ENCODE measurements at regions not wholly inside any gene's neighbourhood (a gene's known extent, or its start where the extent isn't known, plus 50 kb on each side); places are given as distances from the start of the nearest gene placed in this dataset.

DNA sequence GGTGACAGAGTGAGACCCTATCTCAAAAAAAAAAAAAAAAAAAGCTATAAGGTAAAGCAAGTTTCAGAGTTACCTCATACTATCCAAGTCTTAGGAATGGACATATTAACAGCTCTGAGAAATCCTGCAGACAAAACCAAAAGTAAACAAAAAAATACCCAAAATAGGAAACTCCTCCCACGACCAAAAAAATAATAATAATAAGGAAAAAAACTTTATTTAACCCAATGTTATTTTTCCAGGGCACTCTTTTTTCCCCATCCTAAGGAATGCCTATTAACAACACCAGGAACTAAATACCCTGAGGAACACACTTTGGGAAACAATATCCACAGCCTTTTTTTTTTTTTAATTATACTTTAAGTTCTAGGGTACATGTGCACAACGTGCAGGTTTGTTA is 135.5 kb upstream of the CCND2 start:
- Histone ChIP-seq H3K4me1 (ENCODE audit: control insufficient read depth in 1 of 2, low read depth in 2 of 2) (no peaks in the 10 kb centered on the region), H3K27me3 (replicated peaks; ENCODE audit: insufficient read depth) (no peaks in the 10 kb centered on the region), H3K4me3 (no peak overlapping the region), H3K27ac (no peak overlapping the region), H3K36me3 (no peaks in the 10 kb centered on the region), H3K9me3 (no peaks in the 10 kb centered on the region)
- TF ChIP-seq CTCF (IDR thresholded peaks at IDR 0.05): no peak
- ATAC-seq (ENCODE audit: insufficient number of reproducible peaks, low FRiP score, low read depth) (no peak), DNase-seq (ENCODE audit: low spot score) (no peak)

- no peak overlapping the region for H3K4me3 ChIP-seq
- no peaks in the 10 kb centered on the region for H3K4me1 ChIP-seq (ENCODE audit: control insufficient read depth in 1 of 2, low read depth in 2 of 2)
- no peaks in the 10 kb centered on the region for H3K9me3 ChIP-seq
- no peaks in the 10 kb centered on the region for H3K36me3 ChIP-seq
- H3K27me3 ChIP-seq (replicated peaks; ENCODE audit: insufficient read depth): no peaks in the 10 kb centered on the region
- DNase-seq (ENCODE audit: low spot score): no peak
- no peak overlapping the region for H3K27ac ChIP-seq
- ATAC-seq (ENCODE audit: insufficient number of reproducible peaks, low FRiP score, low read depth): no peak
- no peak for TF ChIP-seq CTCF (IDR thresholded peaks at IDR 0.05)
Measured at GRCh38 chr12:4137441-4137840, 136.1 kb upstream of the CCND2 start.

DNA sequence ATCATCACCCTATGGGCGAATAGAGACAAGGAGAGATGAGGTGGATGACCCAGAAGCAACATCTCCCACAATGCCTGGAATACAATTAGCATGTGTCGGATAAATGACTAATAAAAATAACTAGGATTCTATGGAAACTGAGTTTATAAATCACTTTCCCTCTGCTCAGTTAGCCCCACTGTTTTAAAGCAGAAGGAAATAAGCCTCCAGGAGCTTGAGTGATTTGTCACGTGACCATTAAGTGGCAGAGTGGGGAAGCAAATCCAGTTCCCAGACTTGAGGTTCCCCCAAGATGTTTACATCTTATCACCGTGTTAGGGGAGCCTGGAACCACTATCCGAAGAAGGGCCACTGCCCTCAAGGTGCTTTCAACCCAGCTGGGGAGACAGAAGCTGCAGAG is 136.5 kb upstream of the CCND2 start:
- no peak for ATAC-seq (ENCODE audit: insufficient number of reproducible peaks, low FRiP score, low read depth)
- no peaks in the 10 kb centered on the region for H3K4me1 ChIP-seq (ENCODE audit: control insufficient read depth in 1 of 2, low read depth in 2 of 2)
- no peak overlapping the region for H3K4me3 ChIP-seq
- no peaks in the 10 kb centered on the region for H3K9me3 ChIP-seq
- TF ChIP-seq CTCF (IDR thresholded peaks at IDR 0.05): no peak
- no peak overlapping the region for H3K27ac ChIP-seq
- H3K36me3 ChIP-seq: no peaks in the 10 kb centered on the region
- H3K27me3 ChIP-seq (replicated peaks; ENCODE audit: insufficient read depth): no peaks in the 10 kb centered on the region
- no peak for DNase-seq (ENCODE audit: low spot score)

GRCh38 chr12:4135919-4136605 is 137.5 kb upstream of the CCND2 start:
- DNase-seq (ENCODE audit: low spot score): no peak
- no peak for TF ChIP-seq CTCF (IDR thresholded peaks at IDR 0.05)
- Histone ChIP-seq H3K4me1 (ENCODE audit: control insufficient read depth in 1 of 2, low read depth in 2 of 2) (no peaks in the 10 kb centered on the region), H3K27ac (no peak overlapping the region), H3K36me3 (no peaks in the 10 kb centered on the region), H3K9me3 (no peaks in the 10 kb centered on the region), H3K4me3 (no peak overlapping the region), H3K27me3 (replicated peaks; ENCODE audit: insufficient read depth) (no peaks in the 10 kb centered on the region)
- no peak for ATAC-seq (ENCODE audit: insufficient number of reproducible peaks, low FRiP score, low read depth)

GRCh38 chr12:4134448-4135263 is 138.9 kb upstream of the CCND2 start:
- no peaks in the 10 kb centered on the region for H3K4me1 ChIP-seq (ENCODE audit: control insufficient read depth in 1 of 2, low read depth in 2 of 2)
- ATAC-seq (ENCODE audit: insufficient number of reproducible peaks, low FRiP score, low read depth): no peak
- TF ChIP-seq CTCF (IDR thresholded peaks at IDR 0.05): no peak
- no peak for DNase-seq (ENCODE audit: low spot score)
- H3K9me3 ChIP-seq: no peaks in the 10 kb centered on the region
- H3K4me3 ChIP-seq: no peak overlapping the region
- no peaks in the 10 kb centered on the region for H3K27me3 ChIP-seq (replicated peaks; ENCODE audit: insufficient read depth)
- no peak overlapping the region for H3K27ac ChIP-seq
- H3K36me3 ChIP-seq: no peaks in the 10 kb centered on the region
